Fibroblast of lung (primary cell): ENCODE measurements at regions not wholly inside any gene's neighbourhood (a gene's known extent, or its start where the extent isn't known, plus 50 kb on each side); places are given as distances from the start of the nearest gene placed in this dataset.
"Not testable (repeated sequence)": the region's sequence is repeated elsewhere in the genome, so short reads cannot be mapped to it uniquely, and the experiment has no call there.

ENCODE experiments used
- DNase-seq, 2 donors: peaks; one replicate each; pipeline versions ENCODE4 v3.0.0 to v3.0.0-alpha.2; 2010; ENCODE audit warnings: low read depth in 2 of 2
- H2AFZ ChIP-seq: 2 replicates; pipeline ENCODE4 v1.5.1; 2012; ENCODE audit warnings: low read length, control low read depth, inconsistent platforms
- H3K27ac ChIP-seq: 2 replicates; pipeline ENCODE4 v1.5.1; 2011; ENCODE audit warnings: low read length, control low read depth; ENCODE audit not compliant: insufficient read depth
- H3K27me3 ChIP-seq: 2 replicates; pipeline ENCODE4 v1.5.1; 2011; ENCODE audit warnings: mild to moderate bottlenecking, low read length; ENCODE audit not compliant: control insufficient read depth, insufficient read depth
- H3K36me3 ChIP-seq: 2 replicates; pipeline ENCODE4 v1.5.1; 2011; ENCODE audit warnings: low read length; ENCODE audit not compliant: control insufficient read depth, insufficient read depth
- H3K4me1 ChIP-seq: 2 replicates; pipeline ENCODE4 v1.5.1; 2011; ENCODE audit warnings: low read length; ENCODE audit not compliant: control insufficient read depth, insufficient read depth; ENCODE audit errors: extremely low read depth
- H3K4me2 ChIP-seq: 2 replicates; pipeline ENCODE4 v1.5.1; 2011; ENCODE audit warnings: low read length, control low read depth; ENCODE audit not compliant: insufficient read depth; ENCODE audit errors: extremely low read depth
- H3K4me3 ChIP-seq, 4 experiments: fragments of 200-600 bp in 1 of 4; sonication (generic) in 1 of 4; replicated peaks in 1 of 4; 2 replicates each; pipeline ENCODE4 v1.5.1; 2011 to 2016; ENCODE audit warnings: low read length in 4 of 4, low read depth in 3 of 4, mild to moderate bottlenecking in 3 of 4, control low read depth in 2 of 4, inconsistent platforms in 1 of 4, mixed read lengths in 1 of 4; ENCODE audit not compliant: insufficient read depth in 1 of 4; ENCODE audit errors: control extremely low read depth in 1 of 4
- H3K79me2 ChIP-seq: 2 replicates; pipeline ENCODE4 v1.5.1; 2012; ENCODE audit warnings: mild to moderate bottlenecking, low read length, inconsistent platforms; ENCODE audit not compliant: control insufficient read depth, insufficient read depth
- H3K9ac ChIP-seq: 2 replicates; pipeline ENCODE4 v1.5.1; 2011; ENCODE audit warnings: mild to moderate bottlenecking, low read length, control low read depth; ENCODE audit not compliant: insufficient read depth
- H3K9me3 ChIP-seq: 2 replicates; pipeline ENCODE4 v1.5.1; 2012; ENCODE audit warnings: low read depth, low read length; ENCODE audit not compliant: control insufficient read depth, insufficient read depth
- H4K20me1 ChIP-seq: 2 replicates; pipeline ENCODE4 v1.5.1; 2011; ENCODE audit warnings: low read length; ENCODE audit not compliant: control insufficient read depth, insufficient read depth; ENCODE audit errors: extremely low read depth
- CTCF ChIP-seq, 2 donors: IDR thresholded peaks in 1 of 2; conservative IDR thresholded peaks in 1 of 2; 1 replicate in 1 of 2; 2 replicates in 1 of 2; pipeline ENCODE4 v1.5.1; 2011 to 2012; ENCODE audit warnings: low read length in 2 of 2, control low read depth in 1 of 2, inconsistent platforms in 1 of 2, low read depth in 1 of 2, mild to moderate bottlenecking in 1 of 2
- EZH2 ChIP-seq: IDR thresholded peaks from 2 replicates; pipeline ENCODE4 v1.5.1; 2012; ENCODE audit warnings: low read length, control low read depth, mild to moderate bottlenecking; ENCODE audit errors: missing control alignments

GRCh38 chr11:129569007-129569406 is 193.4 kb downstream of the BARX2 start:
- Histone ChIP-seq H3K4me2 (no peak overlapping the region), H3K79me2 (no peaks in the 10 kb centered on the region), H3K27ac (no peak overlapping the region), H3K4me1 (no peaks in the 10 kb centered on the region), H3K36me3 (no peaks in the 10 kb centered on the region), H3K9me3 (no peaks in the 10 kb centered on the region), H3K9ac (no peak overlapping the region), H3K4me3 (no peak overlapping the region), H3K27me3 (no peaks in the 10 kb centered on the region), H2AFZ (no peak overlapping the region), H4K20me1 (no peaks in the 10 kb centered on the region)
- DNase-seq: no peak
- TF ChIP-seq EZH2 (no peak), CTCF (conservative IDR thresholded peaks at IDR 0.05 in 1 of 2, IDR thresholded peaks at IDR 0.05 in 1 of 2; ENCODE audit: low read depth in 1 of 2, low read length in 2 of 2) (no peak)

GRCh38 chr11:129572667-129573066 is 197.0 kb downstream of the BARX2 start:
- not testable (repeated sequence) for H3K27ac ChIP-seq, H3K4me2 ChIP-seq, H3K27me3 ChIP-seq, H3K9me3 ChIP-seq, H4K20me1 ChIP-seq, H3K4me1 ChIP-seq, H3K36me3 ChIP-seq, H3K9ac ChIP-seq, DNase-seq, H3K79me2 ChIP-seq, H2AFZ ChIP-seq, H3K4me3 ChIP-seq

- no peaks in the 10 kb centered on the region for H3K79me2 ChIP-seq
- no peak overlapping the region for H2AFZ ChIP-seq
- H3K27me3 ChIP-seq: no peaks in the 10 kb centered on the region
- no peak overlapping the region for H3K27ac ChIP-seq
- H3K4me3 ChIP-seq: no peak overlapping the region
- no peaks in the 10 kb centered on the region for H3K4me1 ChIP-seq
- TF ChIP-seq CTCF (conservative IDR thresholded peaks at IDR 0.05 in 1 of 2, IDR thresholded peaks at IDR 0.05 in 1 of 2; ENCODE audit: low read depth in 1 of 2, low read length in 2 of 2) (no peak), EZH2 (no peak)
- no peak for DNase-seq
- H3K9ac ChIP-seq: no peak overlapping the region
- no peak overlapping the region for H3K4me2 ChIP-seq
- H4K20me1 ChIP-seq: no peaks in the 10 kb centered on the region
- no peaks in the 10 kb centered on the region for H3K9me3 ChIP-seq
- no peaks in the 10 kb centered on the region for H3K36me3 ChIP-seq
Measured at GRCh38 chr11:129573161-129573560, 197.5 kb downstream of the BARX2 start.

GRCh38 chr11:129574431-129574830 is 198.8 kb downstream of the BARX2 start:
- H3K79me2 ChIP-seq: no peaks in the 10 kb centered on the region
- TF ChIP-seq CTCF (conservative IDR thresholded peaks at IDR 0.05 in 1 of 2, IDR thresholded peaks at IDR 0.05 in 1 of 2; ENCODE audit: low read depth in 1 of 2, low read length in 2 of 2) (no peak), EZH2 (no peak)
- no peak overlapping the region for H3K4me3 ChIP-seq
- no peak for DNase-seq
- H2AFZ ChIP-seq: no peak overlapping the region
- H3K9ac ChIP-seq: no peak overlapping the region
- H3K4me1 ChIP-seq: no peaks in the 10 kb centered on the region
- no peak overlapping the region for H3K4me2 ChIP-seq
- no peaks in the 10 kb centered on the region for H3K36me3 ChIP-seq
- H3K27ac ChIP-seq: no peak overlapping the region
- H3K9me3 ChIP-seq: no peaks in the 10 kb centered on the region
- no peaks in the 10 kb centered on the region for H3K27me3 ChIP-seq
- no peaks in the 10 kb centered on the region for H4K20me1 ChIP-seq
